NCI-H1417 (cell line): ENCODE measurements at regions not wholly inside any gene's neighbourhood (a gene's known extent, or its start where the extent isn't known, plus 50 kb on each side); places are given as distances from the start of the nearest gene placed in this dataset.
"Not testable (repeated sequence)": the region's sequence is repeated elsewhere in the genome, so short reads cannot be mapped to it uniquely, and the experiment has no call there.

ENCODE experiments used
- DNase-seq, 3 experiments: peaks; one replicate each; lab custom pipeline; 2025; lab: John Stamatoyannopoulos, UW

DNA sequence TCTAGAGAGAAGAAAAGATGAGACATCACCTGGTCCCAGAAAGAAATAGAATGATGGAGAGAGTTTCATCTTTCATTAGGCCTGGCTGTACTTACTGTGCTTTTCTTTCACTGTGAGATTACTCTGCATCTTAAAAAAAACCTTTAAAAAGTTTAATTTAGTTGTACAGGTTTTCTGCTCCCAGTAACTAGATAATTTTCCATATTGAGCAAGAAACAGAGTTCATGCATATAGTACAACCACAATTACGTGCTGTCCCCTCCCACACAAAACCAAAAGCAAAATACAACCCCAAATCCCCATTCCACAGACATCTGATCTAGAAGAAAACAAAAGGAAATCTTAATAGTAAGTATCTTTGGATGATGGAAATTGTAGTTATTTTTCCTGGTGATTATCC, 371.2 kb downstream of the SH2D1A start:
- no peak for DNase-seq

DNA sequence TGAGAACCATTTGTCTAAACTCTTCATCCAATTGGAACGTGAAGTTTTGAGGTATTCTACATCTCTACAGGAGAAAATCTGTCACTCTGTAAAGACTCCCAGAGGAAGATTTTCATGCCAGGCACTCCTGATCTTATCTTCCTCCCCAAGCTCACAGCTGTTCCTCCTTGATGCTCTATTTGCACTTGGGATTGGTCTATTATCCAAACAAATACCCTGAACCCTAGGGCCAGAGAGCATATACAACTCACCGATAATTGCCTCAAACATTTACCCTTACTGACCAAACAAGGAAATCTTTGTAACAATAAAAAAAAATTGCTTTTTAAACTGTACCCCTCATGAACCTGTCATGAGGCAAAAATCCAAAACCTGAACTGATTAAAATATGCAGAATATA, 372.7 kb downstream of the SH2D1A start:
- DNase-seq: peak in 2 of 3 experiments; percentile 10 to 77

DNA sequence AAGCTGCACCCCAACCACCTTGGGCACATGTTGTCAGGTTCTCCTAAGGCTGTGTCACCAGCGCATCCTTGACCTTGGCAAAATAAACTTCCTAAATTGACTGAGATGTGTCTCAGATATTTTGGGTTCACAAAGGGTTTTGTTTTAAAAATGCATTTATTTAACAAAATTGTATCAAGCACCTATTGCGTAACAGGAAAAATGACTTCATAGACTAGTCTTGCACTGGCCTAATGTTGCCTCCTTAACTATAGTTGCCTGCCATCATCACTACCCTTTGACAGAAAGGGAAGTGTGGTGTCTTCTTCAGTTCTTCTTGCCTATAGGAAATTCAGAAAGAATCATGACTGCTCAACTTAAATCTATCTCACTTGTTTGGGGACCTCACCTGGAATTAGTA, 374.2 kb downstream of the SH2D1A start:
- no peak for DNase-seq

DNA sequence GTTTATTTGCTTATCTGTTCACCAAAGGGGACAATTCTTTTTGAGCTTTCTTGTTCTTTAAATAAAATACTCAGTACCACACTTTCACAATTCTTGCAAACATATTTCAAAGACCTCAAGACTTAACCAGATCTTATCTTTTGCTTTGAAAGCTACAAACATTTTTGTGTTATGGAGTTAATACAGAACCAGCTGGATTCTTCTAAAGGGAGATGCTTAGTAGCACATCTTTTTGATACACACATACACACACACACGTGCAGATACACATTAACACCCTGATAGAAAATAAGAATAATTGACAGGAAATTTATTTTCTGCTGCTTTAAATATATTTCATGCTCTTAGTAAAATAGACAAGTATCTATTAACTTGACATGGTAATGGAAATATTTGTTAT, 379.1 kb downstream of the SH2D1A start:
- no peak for DNase-seq

DNA sequence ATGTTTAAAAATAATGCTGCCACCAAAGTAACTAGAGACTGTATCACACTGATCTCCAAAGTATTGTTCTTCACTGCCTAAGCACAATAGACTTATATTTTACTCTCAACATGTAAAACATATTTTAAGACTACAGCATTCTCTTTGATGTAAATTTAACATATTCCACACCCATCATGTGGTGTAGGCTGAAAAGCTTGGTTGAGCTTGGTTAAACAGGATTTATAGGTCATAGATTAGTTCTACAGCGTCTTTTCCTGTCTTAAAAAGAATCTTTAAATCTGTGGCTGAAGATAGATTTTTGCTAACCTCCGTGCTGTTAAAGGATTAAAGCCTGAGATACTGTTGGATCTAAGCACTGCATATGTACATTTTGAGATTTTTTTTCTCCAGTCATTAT, 379.9 kb downstream of the SH2D1A start:
- DNase-seq: no peak

DNA sequence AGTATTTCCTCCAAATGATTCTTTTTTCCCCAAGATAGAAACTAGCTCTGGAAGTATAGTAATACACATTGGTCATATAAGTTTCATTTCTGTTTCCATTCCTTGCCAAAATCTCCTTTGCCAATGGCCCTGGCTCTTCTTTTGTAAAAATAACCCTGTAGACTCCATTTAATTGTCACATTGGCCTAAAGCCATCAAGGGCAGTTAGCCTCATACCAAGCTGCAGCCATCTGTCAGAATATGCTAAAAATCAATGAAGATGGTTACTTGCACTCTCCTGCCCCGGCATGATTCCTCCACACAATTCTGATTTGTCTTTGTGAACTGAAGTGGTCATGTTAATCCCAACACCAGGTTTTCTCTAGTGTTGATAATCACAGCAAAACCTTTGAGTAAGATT, 380.5 kb downstream of the SH2D1A start:
- peak in 1 of 3 experiments; percentile 46 for DNase-seq

DNA sequence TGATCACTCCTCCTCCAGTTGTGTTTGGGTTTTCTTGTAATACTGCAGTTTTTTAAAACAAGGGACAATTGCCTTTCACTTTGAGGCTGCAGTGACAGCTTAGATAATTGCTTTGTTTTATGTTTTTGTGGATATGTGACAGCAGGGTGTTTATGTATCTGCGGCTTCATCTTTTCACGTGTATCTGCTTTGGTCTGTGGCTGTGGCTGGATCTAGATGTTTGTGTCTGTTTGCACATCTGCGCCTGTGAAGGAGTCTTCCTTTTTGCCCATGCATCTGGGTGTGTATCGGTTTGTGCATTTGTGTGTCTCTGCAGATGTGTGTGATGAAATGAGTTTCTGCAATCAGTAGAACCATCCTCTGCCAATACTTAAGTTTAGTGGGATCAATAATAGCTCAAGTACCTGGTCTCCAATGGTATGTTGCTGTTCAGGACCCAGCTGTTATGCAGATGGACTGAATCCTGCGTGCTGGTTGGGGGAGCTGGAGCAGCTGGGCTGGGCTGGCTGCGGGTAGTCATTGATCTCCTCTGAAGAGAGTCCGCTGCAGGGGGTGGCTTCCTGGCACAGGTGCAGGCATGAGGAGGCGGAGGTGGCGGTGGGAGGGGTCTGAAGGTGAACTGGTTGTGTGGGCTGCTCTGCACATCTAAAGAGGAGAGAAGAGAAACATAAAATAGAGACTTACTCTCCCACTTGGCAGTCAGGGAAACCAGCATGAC, 390.3 kb downstream of the SH2D1A start:
- peak; percentile 21 to 82 (median 74) for DNase-seq

DNA sequence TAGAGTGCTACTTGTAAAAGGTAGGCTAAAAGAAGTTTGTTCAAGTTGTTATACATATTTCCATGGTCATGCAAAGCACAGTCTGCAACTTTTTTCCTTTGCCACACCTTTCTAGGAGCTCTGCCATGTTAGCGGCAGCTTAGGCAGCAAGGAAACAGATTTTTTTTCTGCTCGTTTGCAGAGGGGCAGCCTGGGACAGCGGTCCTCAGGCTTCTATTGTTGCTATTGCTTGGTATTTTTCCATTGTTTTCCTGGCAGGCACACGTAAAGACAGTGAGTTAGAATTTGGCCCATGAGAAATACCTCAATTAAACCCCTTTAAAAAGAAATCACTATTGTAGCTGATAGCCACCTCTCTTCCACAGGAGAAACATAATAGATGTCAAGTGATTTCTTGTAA, 391.4 kb downstream of the SH2D1A start:
- DNase-seq: no peak

DNA sequence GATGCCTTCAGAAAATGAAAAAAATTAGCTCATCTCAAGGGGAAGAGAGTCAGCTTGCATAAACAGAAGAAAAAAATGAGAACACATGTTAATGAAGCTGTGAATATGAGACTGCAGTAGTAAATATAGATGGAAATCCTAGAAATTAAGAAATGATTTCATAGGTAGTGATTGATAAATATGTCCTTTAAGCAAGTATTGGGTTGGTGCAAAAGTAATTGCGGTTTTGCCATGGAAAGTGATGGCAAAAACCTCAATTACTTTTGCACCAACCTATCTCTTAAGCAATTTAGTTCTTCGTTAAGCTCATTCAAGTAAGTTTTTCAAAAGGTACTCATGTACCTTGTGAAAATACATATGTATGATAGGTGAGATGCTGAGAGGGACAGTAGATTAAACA, 400.9 kb downstream of the SH2D1A start:
- DNase-seq: no peak

DNA sequence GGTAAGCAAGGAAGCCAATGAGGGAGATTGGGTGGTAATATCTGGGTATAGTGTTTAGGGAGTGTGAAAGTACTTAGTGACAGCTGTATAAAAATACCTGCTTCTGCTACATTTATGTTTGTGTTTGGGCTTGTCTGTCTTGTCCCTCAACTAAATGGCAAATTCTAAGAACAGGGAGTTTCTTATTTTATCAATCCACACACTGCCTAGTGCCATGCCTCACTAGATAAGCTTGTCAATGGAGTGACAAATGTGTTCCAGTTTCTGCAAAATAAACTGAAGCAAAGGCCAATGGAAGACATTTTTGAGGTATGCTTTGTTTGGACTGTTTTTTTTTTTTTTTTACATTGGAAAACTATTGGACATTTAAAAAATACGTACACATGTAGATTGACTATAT, 418.0 kb downstream of the SH2D1A start:
- no peak for DNase-seq

DNA sequence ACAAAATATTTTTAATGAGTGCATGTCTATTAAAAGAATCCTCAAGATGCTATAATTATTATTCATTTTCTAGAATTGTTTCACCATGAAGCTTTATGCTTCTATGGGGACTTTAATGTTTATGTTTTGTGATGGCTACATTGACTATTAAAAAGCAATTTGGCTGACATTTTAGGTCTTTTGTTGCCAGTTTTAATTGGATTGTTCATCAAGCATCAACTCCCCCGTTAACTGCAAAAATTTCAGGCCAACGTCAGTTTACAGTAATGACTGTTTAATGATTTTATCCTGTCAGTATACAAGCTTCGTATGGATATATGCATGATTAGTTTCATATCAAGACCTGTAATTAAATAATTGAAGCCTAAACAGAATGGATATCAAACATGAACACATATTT, 422.8 kb downstream of the SH2D1A start:
- no peak for DNase-seq

DNA sequence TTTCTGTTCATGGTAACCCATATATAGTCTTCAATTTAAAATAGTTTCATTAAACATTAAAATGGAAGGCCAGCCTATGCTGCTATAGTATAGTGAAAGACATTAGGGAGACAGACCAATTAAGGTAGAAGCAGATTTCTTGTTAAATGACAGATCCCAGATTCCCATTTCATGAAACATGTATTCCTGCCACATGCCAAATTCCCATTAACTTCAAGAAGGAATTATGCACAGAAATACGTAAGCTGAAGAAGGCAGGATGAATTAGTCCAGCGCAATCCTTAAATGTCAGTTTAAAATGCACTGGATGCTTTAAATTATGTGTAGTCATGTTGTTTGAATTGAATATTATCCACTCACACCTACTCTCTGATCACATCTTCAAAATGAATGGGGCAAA, 424.9 kb downstream of the SH2D1A start:
- DNase-seq: no peak

DNA sequence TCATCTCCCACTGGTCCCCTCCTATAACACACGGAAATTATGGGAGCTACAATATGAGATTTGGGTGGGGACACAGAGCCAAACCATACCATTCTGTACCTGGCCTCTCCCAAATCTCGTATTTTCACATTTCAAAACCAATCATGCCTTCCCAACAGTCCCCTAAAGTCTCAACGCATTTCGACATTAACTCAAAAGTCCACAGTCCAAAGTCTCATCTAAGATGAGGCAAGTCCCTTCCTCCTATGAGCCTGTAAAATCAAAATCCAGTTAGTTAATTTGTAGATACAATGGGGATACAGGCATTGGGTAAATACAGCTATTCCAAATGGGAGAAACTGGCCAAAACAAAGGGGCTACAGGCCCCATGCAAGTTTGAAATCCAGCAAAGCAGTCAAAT, 441.9 kb downstream of the SH2D1A start:
- DNase-seq: not testable (repeated sequence)

DNA sequence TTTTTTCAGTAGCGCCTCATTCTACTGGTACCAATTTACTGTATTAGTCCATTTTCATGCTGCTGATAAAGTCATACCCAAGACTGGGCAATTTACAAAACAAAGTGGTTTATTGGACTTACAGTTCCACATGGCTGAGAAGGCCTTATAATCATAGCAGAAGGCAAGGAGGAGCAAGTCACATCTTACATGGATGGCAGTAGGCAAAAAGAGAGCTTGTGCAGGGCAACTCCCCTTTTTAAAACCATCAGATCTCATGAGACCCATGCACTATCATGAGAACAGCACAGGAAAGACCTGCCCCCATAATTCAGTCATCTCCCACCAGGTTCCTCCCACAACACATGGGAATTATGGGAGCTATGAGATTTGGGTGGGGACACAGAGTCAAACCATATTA, 443.5 kb downstream of the SH2D1A start:
- DNase-seq: not testable (repeated sequence)

DNA sequence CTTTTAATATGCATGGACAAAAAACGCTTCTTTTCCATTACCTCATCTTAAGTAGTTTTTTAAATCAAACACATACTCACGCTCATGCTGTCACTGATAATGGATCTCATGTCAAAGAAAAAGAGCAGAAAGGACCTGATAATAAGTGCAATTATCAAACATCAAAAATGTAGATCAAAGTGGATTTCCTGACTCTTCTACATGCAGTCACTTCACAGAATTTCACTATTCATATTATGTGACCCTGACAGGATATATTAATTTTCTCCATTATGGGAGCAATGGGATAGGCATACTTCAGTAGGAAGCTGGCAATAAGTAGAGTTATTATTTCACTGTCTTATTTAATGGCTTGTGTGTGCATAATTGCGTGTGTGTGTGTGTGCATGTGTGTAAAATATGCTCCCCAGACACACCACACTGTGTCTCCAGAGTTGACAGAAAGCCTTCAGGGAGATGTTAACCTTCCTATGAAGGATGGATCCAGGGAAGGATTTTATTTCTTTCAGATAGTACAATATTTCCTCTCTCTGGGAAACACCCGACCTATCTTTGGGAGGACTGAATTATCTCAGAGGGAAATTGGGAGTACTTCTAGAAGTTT, 445.2 kb downstream of the SH2D1A start:
- DNase-seq: peak in 2 of 3 experiments; percentile 20 to 58

DNA sequence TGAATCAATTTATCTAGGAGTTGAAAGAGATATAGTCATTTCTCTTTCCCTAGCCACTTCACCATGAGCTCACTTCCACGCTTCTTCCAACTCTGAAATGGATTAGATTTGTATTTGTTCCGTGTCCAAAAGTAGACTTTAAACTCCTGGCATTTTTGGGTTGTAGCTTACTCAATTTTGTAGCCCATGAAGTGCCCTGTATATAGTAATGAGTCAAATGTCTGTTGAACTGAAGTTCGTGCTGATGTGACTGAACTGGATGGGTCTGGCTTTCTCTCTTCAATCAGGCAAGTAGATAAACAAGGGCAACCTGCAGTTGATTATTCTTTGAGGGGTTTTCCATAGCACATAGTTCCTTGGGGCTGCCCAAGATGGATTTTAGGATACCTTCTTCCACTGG, 450.6 kb downstream of the SH2D1A start:
- no peak for DNase-seq

DNA sequence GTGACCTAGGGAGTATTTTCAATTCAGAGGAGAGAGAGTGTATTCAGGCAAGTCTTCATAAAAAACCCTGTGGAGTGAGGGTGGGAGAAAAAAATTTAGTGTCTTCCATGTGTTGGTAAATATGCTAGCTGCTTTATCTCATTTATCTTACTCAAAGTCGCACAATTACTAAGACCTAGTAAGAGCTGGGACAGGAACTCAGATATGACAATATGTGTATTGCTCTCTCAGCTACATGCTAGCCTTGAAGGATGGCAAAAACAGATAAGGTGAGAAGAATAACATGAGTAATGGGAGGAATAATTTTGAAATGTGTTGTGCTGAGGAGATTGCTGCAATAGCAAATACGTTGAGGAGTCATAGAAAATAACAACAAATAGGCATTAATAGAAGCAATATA, 458.6 kb downstream of the SH2D1A start:
- DNase-seq: no peak

DNA sequence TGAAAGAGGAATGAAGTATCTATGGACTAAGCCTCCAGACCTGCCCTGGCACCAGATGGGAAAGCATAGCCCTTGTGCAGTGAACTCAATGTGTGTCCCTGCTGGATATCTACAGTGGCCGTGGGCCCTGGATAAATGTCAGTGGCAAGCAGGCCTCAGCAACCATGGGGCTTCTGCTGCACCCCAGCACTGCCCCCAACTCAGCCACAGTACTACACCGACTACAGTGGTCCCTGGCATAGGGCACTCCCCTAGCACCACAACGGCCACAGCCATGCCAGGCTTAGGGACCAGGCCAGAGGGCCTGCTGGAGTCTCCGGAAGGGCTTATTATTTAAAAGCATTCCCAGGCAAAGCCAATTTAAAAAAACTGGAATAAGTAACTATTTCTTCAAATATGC, 459.1 kb downstream of the SH2D1A start:
- DNase-seq: no peak

DNA sequence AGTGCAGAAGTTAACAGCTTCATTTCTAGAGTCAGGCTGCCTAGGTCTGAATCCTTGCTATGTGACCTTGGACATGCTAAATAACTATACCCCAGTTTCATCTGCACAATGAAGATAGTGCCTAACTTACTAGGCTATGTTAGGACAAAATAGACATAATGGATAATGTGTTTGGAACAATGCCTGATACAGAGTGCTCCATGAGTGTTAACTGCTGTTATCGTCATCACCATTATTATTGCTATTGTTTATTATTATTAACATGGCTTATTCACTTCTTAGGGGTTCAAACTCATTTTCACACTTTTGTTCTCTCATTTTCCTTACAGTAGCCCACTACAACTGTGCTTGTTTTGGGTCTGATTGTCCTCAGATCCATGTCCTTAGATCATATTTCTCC, 467.7 kb downstream of the SH2D1A start:
- no peak for DNase-seq

DNA sequence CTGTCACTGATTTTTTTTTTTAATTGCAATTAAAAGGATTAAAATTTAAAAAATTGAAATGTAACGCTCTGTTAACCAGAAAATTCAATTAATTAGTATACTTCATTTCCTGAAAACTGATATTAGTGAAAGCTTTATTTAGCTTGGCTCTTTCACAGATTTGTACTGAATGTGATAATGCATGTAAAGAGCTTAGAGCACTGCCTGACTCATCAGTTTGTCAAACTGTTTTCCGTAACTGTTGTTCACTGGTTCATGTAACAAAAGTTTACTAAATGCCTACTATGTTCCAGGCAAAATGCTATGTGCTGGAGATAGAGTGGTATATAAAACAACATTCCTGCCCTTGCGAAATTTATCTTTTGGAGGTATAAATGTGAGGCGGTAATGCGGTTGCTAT, 471.7 kb downstream of the SH2D1A start:
- DNase-seq: no peak

DNA sequence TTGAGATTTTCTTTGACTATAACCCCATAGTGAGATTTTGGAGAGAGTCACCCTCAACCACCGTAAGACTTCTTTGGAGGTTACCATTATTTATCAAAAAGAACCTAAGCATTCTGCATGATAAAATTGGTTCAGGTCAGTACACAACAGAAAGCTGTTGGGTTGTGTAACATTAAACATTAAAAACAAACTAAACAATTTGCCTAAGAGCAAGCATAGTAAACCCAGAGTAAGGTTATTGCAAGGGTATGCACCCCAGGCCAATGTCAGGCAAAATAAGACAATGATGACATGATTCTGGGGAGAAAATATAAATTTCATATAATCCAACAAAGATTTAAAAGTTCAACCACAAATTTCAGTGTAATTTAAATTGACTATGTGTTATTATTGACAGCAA, 472.4 kb downstream of the SH2D1A start:
- no peak for DNase-seq

DNA sequence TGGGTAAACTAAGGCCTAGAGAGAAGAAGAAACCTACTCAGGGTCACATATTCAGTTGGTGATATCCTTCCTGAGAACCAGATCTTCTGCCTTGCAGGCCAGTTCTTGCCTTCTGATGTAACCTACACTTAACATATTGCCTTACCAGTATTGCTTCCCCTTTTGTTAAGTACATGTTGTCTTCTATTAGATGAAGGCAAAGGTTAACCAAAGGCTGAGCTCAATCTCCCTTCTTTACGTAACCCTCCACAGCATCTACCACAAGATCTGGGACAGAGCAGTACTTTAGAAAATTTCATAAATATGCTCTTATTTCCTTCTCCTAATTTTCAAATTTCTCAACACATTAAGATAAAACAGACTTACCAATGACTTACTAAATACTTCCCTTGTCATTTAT, 474.4 kb downstream of the SH2D1A start:
- DNase-seq: no peak

DNA sequence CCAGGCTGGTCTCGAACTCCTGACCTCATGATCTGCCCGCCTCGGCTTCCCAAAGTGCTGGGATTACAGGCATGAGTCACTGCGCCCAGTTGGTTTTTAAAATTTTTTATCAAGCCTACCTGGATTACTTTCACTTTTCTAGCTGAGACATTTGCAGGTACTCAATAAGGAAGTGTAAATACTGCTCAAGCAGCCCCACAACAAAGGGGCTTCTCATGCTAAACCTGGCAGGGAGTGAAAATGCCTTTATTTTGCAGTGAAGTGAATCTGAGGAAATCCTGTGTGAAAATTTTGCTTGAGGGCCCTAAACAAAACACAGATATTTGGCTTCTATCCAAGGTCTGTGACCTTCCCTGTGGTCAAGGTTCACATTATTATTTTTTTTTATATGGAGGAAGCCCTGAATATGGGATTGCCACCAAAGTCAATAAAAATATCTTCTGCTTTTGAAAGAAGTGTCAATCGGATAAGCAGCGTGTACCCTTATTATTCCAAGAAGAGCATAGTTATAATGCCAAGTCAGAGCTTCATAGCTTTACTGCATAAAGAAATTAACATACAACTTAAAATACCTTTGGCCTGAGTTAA, 481.0 kb downstream of the SH2D1A start:
- DNase-seq: peak in 1 of 3 experiments; percentile 19

DNA sequence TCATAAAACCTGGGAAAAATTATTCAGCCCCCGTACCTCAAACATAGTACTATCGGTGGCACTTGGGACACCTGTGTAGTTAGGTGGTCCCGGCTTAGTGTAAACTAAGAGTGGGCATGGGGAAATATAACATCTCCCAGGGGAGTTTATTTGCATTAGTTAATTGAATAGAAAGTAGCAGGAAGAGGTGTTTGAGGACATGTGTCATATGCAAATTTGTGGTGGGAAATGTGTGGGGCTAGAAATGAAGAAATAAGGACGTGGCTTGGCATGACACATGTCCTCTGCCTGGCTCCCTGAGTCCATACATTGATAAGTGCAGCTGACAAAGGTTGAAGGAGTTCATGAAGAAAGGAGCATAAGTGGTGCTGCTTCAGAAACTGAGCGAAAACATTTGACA, 483.6 kb downstream of the SH2D1A start:
- no peak for DNase-seq
